ENCODE measurements at regions not wholly inside any gene's neighbourhood (a gene's known extent, or its start where the extent isn't known, plus 50 kb on each side); places are given as distances from the start of the nearest gene placed in this dataset.

DNA sequence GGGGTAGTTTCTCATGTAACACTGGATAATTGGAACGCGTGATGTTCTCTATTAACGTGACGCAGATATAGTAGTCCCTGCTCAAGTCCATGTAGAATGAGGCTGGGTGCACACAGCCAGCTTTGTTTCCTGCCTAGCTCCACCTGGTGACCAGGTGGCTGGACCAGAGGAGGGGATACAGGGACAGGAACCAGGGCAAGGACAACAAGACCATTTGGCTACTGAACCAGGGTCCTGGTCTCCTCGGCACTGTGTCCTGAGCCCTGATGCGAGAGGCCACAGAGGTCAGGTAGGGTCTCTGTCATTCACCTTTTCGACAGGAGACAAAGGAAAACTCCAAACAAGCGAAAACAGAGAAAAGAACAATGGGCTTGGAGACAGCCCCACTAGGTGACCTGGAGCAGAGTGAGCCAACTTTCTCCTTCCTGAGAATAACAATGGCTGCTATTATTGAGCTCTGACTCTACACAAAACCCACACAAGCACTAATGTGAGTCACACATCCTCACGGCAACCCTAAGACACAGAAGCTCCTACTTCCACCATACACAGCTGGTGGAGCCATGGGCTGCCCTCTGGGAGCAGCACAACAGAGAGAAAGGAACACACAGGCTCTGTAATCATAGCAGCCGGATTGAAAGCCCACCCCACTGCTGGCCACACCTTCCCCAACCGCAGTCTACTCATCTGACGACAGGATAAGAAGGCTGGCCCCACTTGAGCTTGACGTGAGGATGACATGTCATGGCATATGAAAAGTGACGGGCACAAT, 67.3 kb upstream of the TEX51 start:
- DNase-seq: no peak

DNA sequence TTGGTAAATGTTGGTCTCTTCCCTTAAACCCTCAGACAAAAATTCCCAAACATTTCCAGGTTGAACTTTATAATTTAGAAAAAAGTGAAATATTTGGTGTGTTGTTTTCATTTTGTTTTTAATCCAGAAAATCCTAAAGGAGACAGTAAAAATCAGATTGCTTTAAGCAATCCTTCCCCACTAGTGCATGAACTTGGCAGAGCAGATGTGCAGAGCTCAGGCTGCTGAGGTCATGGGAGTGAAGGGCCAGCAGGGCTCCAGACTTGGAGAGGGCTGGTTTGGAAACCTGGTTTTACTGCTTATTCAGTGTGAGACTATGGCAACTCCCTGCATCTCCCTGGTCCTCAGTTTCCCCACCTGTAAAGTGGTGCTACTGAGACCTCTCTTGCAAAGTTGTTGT, 66.7 kb upstream of the TEX51 start:
- DNase-seq: no peak

DNA sequence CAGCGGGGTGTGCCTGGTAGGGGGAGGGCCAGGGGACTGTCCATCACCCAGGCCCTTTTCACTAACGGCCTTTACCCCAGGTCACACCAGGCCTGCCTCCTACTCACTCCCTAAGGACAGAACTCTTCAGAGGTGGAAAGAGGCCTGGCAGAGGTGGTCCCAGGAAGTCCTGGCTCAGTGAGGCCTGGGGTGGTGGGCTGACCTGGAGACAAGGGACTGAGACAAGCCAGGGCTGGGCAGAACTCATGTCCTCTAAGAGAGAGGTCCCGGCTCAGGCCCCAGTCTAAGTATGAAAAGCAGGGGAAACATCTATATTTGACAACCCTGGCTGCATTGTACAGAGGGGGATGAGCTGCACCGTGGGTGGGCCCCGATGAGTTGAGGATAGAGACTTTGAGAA, 65.9 kb upstream of the TEX51 start:
- no peak for DNase-seq

DNA sequence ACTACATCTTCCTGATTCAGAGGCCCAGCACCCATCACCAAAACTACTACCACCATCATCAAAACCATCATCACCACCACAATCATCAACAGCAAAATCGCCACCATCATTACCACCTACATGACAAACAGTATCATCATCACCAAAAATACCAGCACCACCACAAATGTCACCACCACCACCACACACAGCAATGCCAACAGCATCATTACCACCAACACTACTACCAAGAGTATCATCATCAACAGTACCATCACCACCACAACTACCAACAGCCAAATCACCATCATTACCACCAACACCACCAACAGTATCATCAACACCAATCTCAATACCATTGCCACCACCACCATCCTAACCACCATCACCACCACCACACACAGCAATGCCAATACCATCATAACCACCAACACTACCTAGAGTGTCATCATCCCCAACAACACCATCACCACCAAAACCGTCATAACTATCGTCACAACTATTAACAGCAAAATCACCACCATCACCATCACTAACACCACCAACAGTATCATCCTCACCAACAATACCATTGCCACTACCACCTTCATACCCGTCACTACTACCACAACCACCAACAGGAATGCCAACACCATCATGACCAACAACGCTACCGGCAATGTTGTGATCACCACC, 64.6 kb upstream of the TEX51 start:
- no peak for DNase-seq

DNA sequence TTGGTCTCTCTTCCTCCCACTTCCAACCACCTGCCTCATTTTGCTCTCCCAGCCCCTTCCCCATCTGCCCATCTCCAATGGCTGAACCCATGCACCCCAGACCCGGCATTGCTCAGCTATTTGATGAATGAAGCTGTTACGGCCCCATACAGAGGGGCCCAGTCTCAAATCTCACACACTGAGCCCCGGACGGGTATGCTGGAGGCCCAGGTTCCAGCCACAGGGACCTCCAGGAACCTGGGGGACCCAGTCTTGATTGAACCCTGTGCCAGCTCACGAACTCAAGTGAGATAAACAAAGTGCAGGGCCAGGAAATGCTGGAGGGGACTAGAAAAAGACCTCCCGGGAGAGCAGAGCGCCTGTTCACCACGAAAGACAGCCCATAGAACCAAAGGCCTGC, 63.4 kb upstream of the TEX51 start:
- DNase-seq: no peak

DNA sequence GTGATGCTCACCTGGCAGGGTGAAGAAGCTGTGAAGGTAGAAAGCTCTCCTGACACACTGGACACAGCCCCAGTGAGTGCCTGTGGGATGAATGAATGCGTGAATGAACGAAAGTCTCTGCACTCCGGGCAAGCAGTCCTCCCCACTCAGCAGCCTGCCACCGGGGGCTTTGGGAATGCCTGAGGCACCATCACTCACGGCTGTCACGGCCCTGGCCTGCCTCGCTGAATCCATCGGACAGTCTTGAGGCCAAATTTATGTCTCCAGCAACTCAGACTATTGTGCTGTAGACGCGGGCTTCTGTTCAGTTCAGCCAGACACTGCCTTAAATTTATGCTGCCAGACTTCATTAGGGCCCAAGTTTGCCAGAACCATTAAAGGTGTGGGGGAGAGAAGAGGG, 62.9 kb upstream of the TEX51 start:
- DNase-seq: no peak

DNA sequence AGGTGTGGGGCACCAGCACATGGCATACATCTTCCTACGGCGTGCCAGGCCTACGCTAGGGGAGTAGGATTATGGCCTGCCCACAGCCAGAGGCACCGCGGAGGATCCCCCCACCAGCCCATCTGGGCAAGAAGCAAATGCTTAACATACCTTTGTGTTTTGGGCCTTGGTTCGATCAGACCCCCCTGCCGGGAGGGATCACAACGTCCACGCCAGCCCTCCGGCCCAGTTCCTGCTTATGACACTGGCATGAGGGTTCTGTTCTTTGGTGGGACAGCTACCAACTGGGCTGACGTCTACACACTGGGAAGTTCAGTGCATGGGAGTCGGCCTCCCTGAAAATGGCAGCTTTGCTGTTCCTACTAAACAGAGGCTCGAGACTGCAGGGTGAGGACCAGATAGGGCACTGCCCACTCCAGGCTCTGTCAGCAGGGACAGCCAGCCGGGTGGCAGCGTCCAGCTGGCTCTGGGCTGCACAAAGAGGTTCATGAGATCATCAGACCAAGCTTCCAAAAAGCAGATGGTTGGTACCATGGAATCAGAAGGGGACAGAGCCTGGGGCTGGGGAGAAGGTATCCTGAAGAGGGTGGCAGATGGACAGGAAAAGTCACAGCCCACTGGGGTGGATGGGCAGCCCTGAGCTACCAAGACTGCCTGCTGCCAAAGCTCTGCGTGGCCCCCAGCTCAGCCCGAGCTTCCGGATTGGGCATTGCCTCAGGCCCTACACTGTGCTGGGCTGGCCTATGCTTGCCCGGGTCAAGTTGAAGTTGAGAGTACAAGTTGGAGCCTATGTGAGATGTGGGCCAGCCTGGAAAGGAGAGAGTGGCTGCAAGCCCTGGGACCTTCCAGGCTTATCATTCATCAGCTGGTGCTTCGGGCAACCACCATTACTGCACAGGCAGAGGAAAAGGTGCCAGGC, 61.7 kb upstream of the TEX51 start:
- no peak for DNase-seq

DNA sequence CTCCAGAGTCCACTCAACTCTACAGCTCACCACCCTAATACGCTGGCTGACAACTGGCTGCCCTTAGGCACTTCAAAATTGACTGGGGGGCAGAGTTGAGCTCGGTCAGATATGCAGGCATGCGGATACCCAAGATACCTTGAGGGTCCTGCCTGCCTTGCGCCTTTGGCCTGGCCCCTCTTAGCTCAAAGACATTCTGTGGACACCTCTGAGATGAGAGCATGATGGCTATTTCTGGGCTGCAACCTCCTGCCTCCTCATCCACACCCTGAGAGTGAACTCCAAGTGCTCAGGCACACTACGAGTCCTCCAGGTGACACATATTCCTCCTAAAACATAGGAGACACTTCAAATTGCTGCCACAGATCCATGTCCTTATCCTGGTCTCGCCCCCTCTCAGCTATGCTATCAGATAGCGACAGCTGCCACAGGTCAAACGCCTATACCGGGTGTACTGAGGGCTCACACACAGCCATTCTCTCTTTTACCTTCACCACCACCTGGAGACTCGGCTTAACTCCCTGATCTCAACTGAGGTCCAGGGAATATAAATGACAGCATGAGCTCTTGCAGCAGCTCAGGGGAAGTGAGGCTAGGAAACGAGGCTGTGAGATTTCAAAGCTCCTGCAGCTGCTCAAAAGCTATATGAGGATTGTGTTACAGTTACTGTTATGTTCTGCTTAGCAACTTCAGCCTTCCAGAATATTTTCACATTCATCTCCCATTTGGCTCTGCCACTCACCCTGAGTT, 60.5 kb upstream of the TEX51 start:
- no peak for DNase-seq

DNA sequence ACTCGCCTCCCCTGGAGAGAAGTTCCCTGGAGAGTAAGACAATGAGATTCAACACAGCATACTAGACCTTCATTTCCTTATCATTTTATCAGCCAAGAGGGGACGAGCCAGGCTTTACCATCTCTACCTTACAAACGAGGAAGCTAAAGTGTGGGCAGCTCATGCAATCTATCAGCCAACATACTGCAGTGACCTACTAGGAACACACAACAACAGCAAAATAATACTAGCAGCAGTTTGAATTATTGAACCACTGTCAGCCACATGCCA, 60.0 kb upstream of the TEX51 start:
- no peak for DNase-seq

DNA sequence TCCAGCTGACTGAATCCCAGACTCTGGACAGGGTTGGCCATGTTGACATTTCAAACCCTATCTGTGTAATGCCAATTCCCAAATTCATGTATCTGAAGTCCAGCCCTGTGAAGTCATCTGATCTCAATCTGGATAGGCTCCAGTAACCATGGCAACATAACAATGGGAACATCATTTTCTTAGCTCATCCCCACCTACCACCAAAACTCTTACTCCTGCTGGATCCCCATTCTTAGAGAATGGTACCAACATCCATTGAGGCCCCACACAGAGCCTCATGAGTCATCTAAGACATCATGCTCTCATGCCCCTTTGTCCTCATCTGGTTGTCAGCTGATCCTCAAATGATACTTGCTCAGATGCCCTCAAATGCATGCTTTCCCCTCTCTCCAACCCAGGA, 58.9 kb upstream of the TEX51 start:
- DNase-seq: no peak

DNA sequence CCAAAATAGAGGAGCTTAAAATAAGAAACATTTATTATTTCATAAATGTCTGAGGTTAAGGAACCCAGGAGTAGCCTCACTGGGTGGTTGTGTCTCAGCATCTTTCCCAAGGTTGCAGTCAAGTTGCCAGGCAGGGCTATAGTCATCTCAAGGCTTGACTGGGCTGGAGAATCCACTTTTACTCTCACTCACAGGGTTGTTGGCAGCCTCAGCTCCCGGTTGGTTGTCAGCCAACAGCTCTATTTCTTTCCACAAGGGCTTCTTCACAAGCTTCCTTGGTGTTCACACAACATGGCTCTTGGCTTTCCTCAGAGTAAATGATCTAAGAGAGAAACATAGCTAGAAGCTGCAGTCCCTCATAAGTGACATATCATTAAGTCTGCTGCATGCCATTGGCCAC, 55.6 kb upstream of the TEX51 start:
- no peak for DNase-seq

DNA sequence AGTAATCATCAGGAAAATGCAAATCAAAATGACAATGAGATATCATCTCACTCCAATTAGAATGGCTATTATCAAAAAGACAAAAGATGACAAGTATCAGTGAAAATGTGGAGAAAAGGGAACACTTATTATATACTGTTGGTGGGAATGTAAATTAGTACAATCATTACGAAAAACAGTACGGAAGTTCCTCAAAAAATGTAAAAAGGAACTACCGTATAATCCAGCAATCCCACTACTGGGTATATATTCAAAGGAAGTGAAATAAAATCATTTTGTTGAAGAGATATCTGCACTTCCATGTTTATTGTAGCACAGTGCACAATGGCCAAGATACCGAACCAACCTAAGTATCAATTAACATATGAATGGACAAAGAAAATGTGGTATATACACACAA, 52.4 kb upstream of the TEX51 start:
- DNase-seq: no peak

Measured in CD4-positive, alpha-beta T cell treated with Interleukin-17A for 4 hours (primary cell).